ENCODE measurements at regions not wholly inside any gene's neighbourhood (a gene's known extent, or its start where the extent isn't known, plus 50 kb on each side); places are given as distances from the start of the nearest gene placed in this dataset.
"Not testable (repeated sequence)": the region's sequence is repeated elsewhere in the genome, so short reads cannot be mapped to it uniquely, and the experiment has no call there.

- DNase-seq (ENCODE audit: low read depth) = no peak
- no peak overlapping the region for H3K4me3 ChIP-seq (replicated peaks; ENCODE audit: low read depth, low read length)
- no peak for TF ChIP-seq CTCF (IDR thresholded peaks at IDR 0.05; ENCODE audit: low read length, missing control alignments)
Measured at GRCh38 chr18:23320709-23321236, 132.3 kb upstream of the RIOK3 start.

GRCh38 chr18:23321996-23322395, 131.1 kb upstream of the RIOK3 start:
- no peak overlapping the region for H3K4me3 ChIP-seq (replicated peaks; ENCODE audit: low read depth, low read length)
- no peak for TF ChIP-seq CTCF (IDR thresholded peaks at IDR 0.05; ENCODE audit: low read length, missing control alignments)
- no peak for DNase-seq (ENCODE audit: low read depth)

GRCh38 chr18:23324056-23324811, 128.9 kb upstream of the RIOK3 start:
- no peak for DNase-seq (ENCODE audit: low read depth)
- no peak overlapping the region for H3K4me3 ChIP-seq (replicated peaks; ENCODE audit: low read depth, low read length)
- TF ChIP-seq CTCF (IDR thresholded peaks at IDR 0.05; ENCODE audit: low read length, missing control alignments) = no peak

- DNase-seq (ENCODE audit: low read depth) = no peak
- TF ChIP-seq CTCF (IDR thresholded peaks at IDR 0.05; ENCODE audit: low read length, missing control alignments) = no peak
- no peak overlapping the region for H3K4me3 ChIP-seq (replicated peaks; ENCODE audit: low read depth, low read length)
Measured at GRCh38 chr18:23324861-23325260, 128.2 kb upstream of the RIOK3 start.

- DNase-seq (ENCODE audit: low read depth); H3K4me3 ChIP-seq (replicated peaks; ENCODE audit: low read depth, low read length): not testable (repeated sequence)
Measured at GRCh38 chr18:23329671-23330070, 123.4 kb upstream of the RIOK3 start.

GRCh38 chr18:23330423-23330822, 122.7 kb upstream of the RIOK3 start:
- no peak for TF ChIP-seq CTCF (IDR thresholded peaks at IDR 0.05; ENCODE audit: low read length, missing control alignments)
- no peak overlapping the region for H3K4me3 ChIP-seq (replicated peaks; ENCODE audit: low read depth, low read length)
- no peak for DNase-seq (ENCODE audit: low read depth)

- TF ChIP-seq CTCF (IDR thresholded peaks at IDR 0.05; ENCODE audit: low read length, missing control alignments) = no peak
- DNase-seq (ENCODE audit: low read depth) = no peak
- H3K4me3 ChIP-seq (replicated peaks; ENCODE audit: low read depth, low read length) = no peak overlapping the region
Measured at GRCh38 chr18:23331091-23331920, 121.8 kb upstream of the RIOK3 start.
